OCI-LY3 (cell line): ENCODE measurements at regions not wholly inside any gene's neighbourhood (a gene's known extent, or its start where the extent isn't known, plus 50 kb on each side); places are given as distances from the start of the nearest gene placed in this dataset.

Experiments used
- H2AFZ ChIP-seq: fragments of 200-600, 300-600 bp; shearing (Covaris generic); 2 replicates; pipeline ENCODE4 v1.6.0; 2014; ENCODE audit warnings: antibody characterized with exemption, low read depth, low read length
- H3K27ac ChIP-seq: fragments of 200-600, 300-600 bp; sonication (generic); 2 replicates; pipeline ENCODE4 v1.5.1; 2014; ENCODE audit warnings: mild to moderate bottlenecking, low read length, moderate library complexity, mixed read lengths
- H3K27me3 ChIP-seq: fragments of 200-600, 300-600 bp; sonication (generic); 2 replicates; pipeline ENCODE4 v1.6.1; 2014; ENCODE audit warnings: low read depth, low read length, mixed read lengths
- H3K36me3 ChIP-seq: fragments of 200-600, 300-600 bp; sonication (generic); replicated peaks from 2 replicates; pipeline ENCODE3; 2014; ENCODE audit warnings: low read depth, low read length, mixed read lengths
- H3K4me1 ChIP-seq: fragments of 300-600, 200-600 bp; sonication (generic); 2 replicates; pipeline ENCODE4 v1.6.1; 2014; ENCODE audit warnings: low read length, mixed read lengths
- H3K4me2 ChIP-seq: fragments of 200-600, 300-600 bp; sonication (generic); 2 replicates; pipeline ENCODE4 v1.6.1; 2014; ENCODE audit warnings: low read length, mixed read lengths
- H3K4me3 ChIP-seq: fragments of 300-600, 200-600 bp; sonication (generic); 2 replicates; pipeline ENCODE4 v1.5.1; 2014; ENCODE audit warnings: antibody characterized with exemption, mild to moderate bottlenecking, low read length, moderate library complexity
- H3K79me2 ChIP-seq: fragments of 300-600, 200-600 bp; shearing (Covaris generic); 2 replicates; pipeline ENCODE4 v1.6.1; 2014; ENCODE audit warnings: mild to moderate bottlenecking, low read length, mixed read lengths
- H3K9ac ChIP-seq: fragments of 300-600, 200-600 bp; shearing (Covaris generic); 2 replicates; pipeline ENCODE4 v1.6.0; 2014; ENCODE audit warnings: mild to moderate bottlenecking, low read length, moderate library complexity
- H3K9me3 ChIP-seq: fragments of 200-600, 300-600 bp; shearing (Covaris generic); 2 replicates; pipeline ENCODE4 v1.6.1; 2014; ENCODE audit warnings: low read length, mixed read lengths; ENCODE audit not compliant: insufficient read depth
- H4K20me1 ChIP-seq: fragments of 200-600, 300-600 bp; sonication (generic); 2 replicates; pipeline ENCODE4 v1.6.1; 2016; ENCODE audit warnings: low read length, mixed read lengths; ENCODE audit not compliant: insufficient read depth
- CTCF ChIP-seq: fragments of 200-600, 300-600 bp; sonication (generic); IDR thresholded peaks from 2 replicates; pipeline ENCODE4 v1.5.1; 2014; ENCODE audit warnings: antibody characterized with exemption, low read length, low read depth
- EZH2phosphoT487 ChIP-seq: fragments of 200-600 bp; shearing (Covaris generic); IDR thresholded peaks from 2 replicates; pipeline ENCODE4 v1.6.1; 2018; ENCODE audit warnings: antibody characterized with exemption, mixed run types, low read depth

DNA sequence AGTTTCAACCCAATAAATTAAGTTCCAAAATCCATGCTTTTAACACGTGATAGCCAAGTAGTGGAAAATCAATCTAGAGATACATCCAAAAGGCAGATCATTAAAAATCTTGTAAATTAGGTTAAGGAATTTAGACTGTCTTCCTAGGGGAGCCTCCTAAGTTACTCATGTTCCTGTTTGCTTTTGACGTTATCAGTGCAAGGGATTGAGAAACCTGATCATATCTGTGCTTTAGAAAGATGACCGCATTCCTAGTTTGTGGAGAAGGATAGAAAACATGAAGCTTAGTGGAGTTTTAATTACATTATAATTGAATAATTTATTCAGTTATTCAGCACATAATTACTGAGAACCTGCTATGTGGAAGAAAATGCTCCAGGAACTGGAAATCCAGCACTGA is 251.0 kb upstream of the ARGLU1 start:
- H2AFZ ChIP-seq, result no peak overlapping the region
- no peaks in the 10 kb centered on the region for H4K20me1 ChIP-seq
- TF ChIP-seq EZH2phosphoT487, result no peak
- no peak for TF ChIP-seq CTCF
- H3K79me2 ChIP-seq, result no peaks in the 10 kb centered on the region
- H3K4me1 ChIP-seq, result peaks cover 10% of the 10 kb centered on the region
- no peak overlapping the region for H3K4me2 ChIP-seq
- H3K9me3 ChIP-seq, result no peaks in the 10 kb centered on the region
- no peak overlapping the region for H3K27ac ChIP-seq
- no peak overlapping the region for H3K9ac ChIP-seq
- H3K27me3 ChIP-seq, result no peaks in the 10 kb centered on the region
- H3K4me3 ChIP-seq, result no peak overlapping the region
- no peaks in the 10 kb centered on the region for H3K36me3 ChIP-seq

DNA sequence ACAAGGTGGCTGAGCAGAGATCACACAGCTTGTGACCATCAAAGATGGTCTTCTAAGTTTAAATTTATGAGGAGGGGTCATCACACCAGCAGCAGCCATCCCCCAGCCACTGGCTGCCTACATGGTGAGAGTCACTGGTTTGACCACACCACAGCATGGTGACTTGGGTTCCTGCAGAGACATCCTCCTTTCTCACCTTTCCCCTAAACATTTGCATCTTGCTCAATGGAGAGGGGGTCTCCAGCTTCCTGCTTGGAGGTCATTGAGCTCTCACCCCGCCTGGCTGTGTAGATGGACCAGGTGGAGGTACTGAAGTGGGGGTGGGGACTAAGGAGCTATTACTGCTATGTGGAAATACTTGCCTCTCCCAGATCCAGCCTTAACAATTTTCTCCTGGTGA is 247.6 kb upstream of the ARGLU1 start:
- no peak overlapping the region for H3K4me2 ChIP-seq
- H3K36me3 ChIP-seq, result no peaks in the 10 kb centered on the region
- TF ChIP-seq EZH2phosphoT487, result no peak
- no peak for TF ChIP-seq CTCF
- H4K20me1 ChIP-seq, result no peaks in the 10 kb centered on the region
- H3K27me3 ChIP-seq, result no peaks in the 10 kb centered on the region
- no peaks in the 10 kb centered on the region for H3K79me2 ChIP-seq
- no peak overlapping the region for H3K4me3 ChIP-seq
- no peak overlapping the region for H3K9ac ChIP-seq
- H3K4me1 ChIP-seq, result peaks cover 10% of the 10 kb centered on the region
- no peaks in the 10 kb centered on the region for H3K9me3 ChIP-seq
- no peak overlapping the region for H2AFZ ChIP-seq
- H3K27ac ChIP-seq, result no peak overlapping the region

- H3K4me2 ChIP-seq, result no peak overlapping the region
- H3K27ac ChIP-seq, result no peak overlapping the region
- H3K9me3 ChIP-seq, result no peaks in the 10 kb centered on the region
- H3K36me3 ChIP-seq, result no peaks in the 10 kb centered on the region
- H3K4me3 ChIP-seq, result no peak overlapping the region
- TF ChIP-seq CTCF (no peak), EZH2phosphoT487 (no peak)
- no peaks in the 10 kb centered on the region for H3K79me2 ChIP-seq
- no peak overlapping the region for H2AFZ ChIP-seq
- no peak overlapping the region for H3K9ac ChIP-seq
- H3K27me3 ChIP-seq, result no peaks in the 10 kb centered on the region
- peaks cover 6% of the 10 kb centered on the region for H3K4me1 ChIP-seq
- H4K20me1 ChIP-seq, result no peaks in the 10 kb centered on the region
These were observed 246.5 kb upstream of the ARGLU1 start for GRCh38 chr13:106814463-106814862.

DNA sequence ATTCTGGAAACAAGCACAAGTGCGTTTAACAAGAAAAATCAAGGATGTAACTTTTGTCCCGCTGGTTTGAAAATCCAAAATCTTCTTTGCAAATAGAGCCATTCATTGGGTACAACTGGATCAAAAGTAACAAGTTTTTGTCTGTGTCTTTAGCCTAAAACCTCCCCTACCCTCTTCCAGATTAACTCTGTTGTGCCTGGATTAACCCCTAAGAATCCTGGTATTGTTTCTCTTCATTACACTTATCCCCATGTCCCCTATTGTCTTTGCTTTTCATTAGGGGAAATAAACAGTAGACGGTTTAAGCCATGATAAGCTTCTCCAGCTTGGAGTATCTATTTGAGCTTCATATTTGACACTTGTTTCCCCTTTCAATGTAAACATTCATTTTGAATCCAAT is 242.1 kb upstream of the ARGLU1 start:
- no peaks in the 10 kb centered on the region for H3K36me3 ChIP-seq
- H3K4me1 ChIP-seq, result no peaks in the 10 kb centered on the region
- H3K79me2 ChIP-seq, result no peaks in the 10 kb centered on the region
- H3K27ac ChIP-seq, result no peak overlapping the region
- TF ChIP-seq CTCF (no peak), EZH2phosphoT487 (no peak)
- no peak overlapping the region for H3K4me2 ChIP-seq
- H2AFZ ChIP-seq, result no peak overlapping the region
- no peak overlapping the region for H3K4me3 ChIP-seq
- H4K20me1 ChIP-seq, result no peaks in the 10 kb centered on the region
- H3K9ac ChIP-seq, result no peak overlapping the region
- no peaks in the 10 kb centered on the region for H3K27me3 ChIP-seq
- H3K9me3 ChIP-seq, result no peaks in the 10 kb centered on the region
